GM12891 (cell line): ENCODE measurements at regions not wholly inside any gene's neighbourhood (a gene's known extent, or its start where the extent isn't known, plus 50 kb on each side); places are given as distances from the start of the nearest gene placed in this dataset.
A peak's percentile ranks its signal among the peaks of the same experiment; 100 is the strongest.

Source experiments
- DNase-seq: peaks from one replicate; pipeline ENCODE4 v3.0.0; 2011; ENCODE audit warnings: low spot score; ENCODE audit not compliant: insufficient read length
- FAIRE-seq: peaks from 2 replicates; lab custom pipeline; 2011; peaks lifted over from hg19 to GRCh38; lab: Jason Lieb, UNC
- PAX5 ChIP-seq: IDR thresholded peaks from 2 replicates; pipeline ENCODE4 v1.6.1; 2011; ENCODE audit warnings: low read length, moderate library complexity, mild to moderate bottlenecking; ENCODE audit not compliant: insufficient read depth, severe bottlenecking
- POLR2A ChIP-seq: IDR thresholded peaks from 2 replicates; pipeline ENCODE4 v1.6.1; 2011; ENCODE audit warnings: low read depth, low read length, control low read depth
- POLR2AphosphoS5 ChIP-seq: IDR thresholded peaks from 2 replicates; pipeline ENCODE4 v1.6.1; 2011; ENCODE audit warnings: low read depth, low read length, control low read depth
- POU2F2 ChIP-seq: IDR thresholded peaks from 2 replicates; pipeline ENCODE4 v1.6.1; 2011; ENCODE audit warnings: low read depth, mild to moderate bottlenecking, control low read depth, low read length, moderate library complexity
- SPI1 ChIP-seq: IDR thresholded peaks from 2 replicates; pipeline ENCODE4 v1.6.1; 2011; ENCODE audit warnings: low read depth, low read length, control low read depth
- TAF1 ChIP-seq: IDR thresholded peaks from 2 replicates; pipeline ENCODE4 v1.6.1; 2011; ENCODE audit warnings: low read depth, low read length, control low read depth

GRCh38 chr12:132432126-132432705, 57.7 kb upstream of the FBRSL1 start:
- no peak for TF ChIP-seq TAF1
- TF ChIP-seq PAX5: no peak
- TF ChIP-seq POLR2AphosphoS5: no peak
- TF ChIP-seq POU2F2: no peak
- TF ChIP-seq SPI1: no peak
- TF ChIP-seq POLR2A: no peak
- DNase-seq (no peak), FAIRE-seq (no peak)

GRCh38 chr12:132430838-132431774, 58.8 kb upstream of the FBRSL1 start:
- TF ChIP-seq PAX5: no peak
- TF ChIP-seq POU2F2: no peak
- no peak for TF ChIP-seq SPI1
- TF ChIP-seq POLR2AphosphoS5: no peak
- TF ChIP-seq POLR2A: no peak
- TF ChIP-seq TAF1: no peak
- DNase-seq (no peak), FAIRE-seq (no peak)

GRCh38 chr12:132429946-132430643, 59.9 kb upstream of the FBRSL1 start:
- TF ChIP-seq POLR2A: no peak
- no peak for TF ChIP-seq TAF1
- TF ChIP-seq POU2F2: no peak
- no peak for TF ChIP-seq POLR2AphosphoS5
- no peak for TF ChIP-seq PAX5
- no peak for TF ChIP-seq SPI1
- DNase-seq (peak; percentile 78), FAIRE-seq (peak; percentile 86)

GRCh38 chr12:132429602-132429945, 60.4 kb upstream of the FBRSL1 start:
- FAIRE-seq: no peak
- no peak for DNase-seq
- no peak for TF ChIP-seq SPI1
- TF ChIP-seq PAX5: no peak
- TF ChIP-seq POU2F2: no peak
- TF ChIP-seq POLR2AphosphoS5: no peak
- TF ChIP-seq POLR2A: no peak
- no peak for TF ChIP-seq TAF1

GRCh38 chr12:132428936-132429601, 60.9 kb upstream of the FBRSL1 start:
- no peak for TF ChIP-seq PAX5
- peak; percentile 66 for TF ChIP-seq SPI1
- no peak for DNase-seq
- FAIRE-seq: peak; percentile 20

- DNase-seq (no peak), FAIRE-seq (no peak)
- TF ChIP-seq POLR2AphosphoS5 (no peak), PAX5 (no peak), TAF1 (no peak), SPI1 (no peak), POLR2A (no peak), POU2F2 (no peak)
Measured at GRCh38 chr12:132427999-132428935, 61.7 kb upstream of the FBRSL1 start.

- no peak for FAIRE-seq
Measured at GRCh38 chr12:132427174-132427768, 62.7 kb upstream of the FBRSL1 start.

GRCh38 chr12:132426349-132427173, 63.4 kb upstream of the FBRSL1 start:
- DNase-seq (no peak), FAIRE-seq (no peak)
- no peak for TF ChIP-seq POU2F2

More at GRCh38 chr12:132427174-132427768, 62.7 kb upstream of the FBRSL1 start:
- DNase-seq: no peak
- TF ChIP-seq PAX5 (no peak), POLR2AphosphoS5 (no peak), POLR2A (no peak), SPI1 (no peak)
